GM21526 (cell line): ENCODE measurements at regions not wholly inside any gene's neighbourhood (a gene's known extent, or its start where the extent isn't known, plus 50 kb on each side); places are given as distances from the start of the nearest gene placed in this dataset.
"Not testable (repeated sequence)": the region's sequence is repeated elsewhere in the genome, so short reads cannot be mapped to it uniquely, and the experiment has no call there.

ENCODE experiments used
- ATAC-seq: cut with Tn5 transposase; IDR thresholded peaks from one replicate; pipeline ENCODE4 v1.9.1; 2021; ENCODE audit warnings: moderate library complexity; ENCODE audit not compliant: unreplicated experiment, low FRiP score

DNA sequence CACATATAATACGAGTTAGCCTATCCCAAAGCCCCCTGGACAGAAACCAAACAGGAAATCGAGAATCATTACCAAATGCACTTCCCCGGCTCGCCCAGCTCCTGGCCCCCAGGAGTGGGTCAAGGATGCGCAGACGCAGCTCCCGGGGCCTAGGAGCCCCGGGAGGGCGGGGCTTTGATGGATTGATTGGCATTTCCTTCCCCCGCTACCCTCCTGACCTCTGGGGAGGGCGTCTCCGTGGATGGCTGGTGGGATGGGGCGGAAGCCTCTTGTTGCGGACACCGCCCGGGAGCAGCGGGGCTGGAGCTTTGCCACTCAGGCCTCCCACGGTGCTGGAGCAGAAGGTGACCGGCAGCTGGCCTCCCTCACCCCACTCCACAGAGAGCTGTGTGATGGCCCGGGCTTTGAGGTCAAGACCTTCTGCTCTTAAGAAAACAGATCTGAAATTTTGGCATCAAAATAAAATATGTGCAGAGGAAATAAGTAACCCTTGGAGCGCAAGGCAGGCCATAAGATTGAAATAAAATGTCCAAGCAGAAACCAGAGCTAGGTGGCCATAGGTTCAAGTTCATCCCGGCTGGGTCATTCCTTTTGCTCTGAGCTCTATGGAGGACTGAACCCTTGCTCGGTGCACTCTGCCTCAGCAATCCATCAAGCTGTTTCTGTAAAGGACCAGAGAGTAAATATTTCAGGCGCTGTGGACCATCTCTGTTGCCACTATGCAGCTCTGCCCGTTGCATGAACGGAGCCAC is 262.3 kb downstream of the SOX9 start:
- ATAC-seq: no peak

DNA sequence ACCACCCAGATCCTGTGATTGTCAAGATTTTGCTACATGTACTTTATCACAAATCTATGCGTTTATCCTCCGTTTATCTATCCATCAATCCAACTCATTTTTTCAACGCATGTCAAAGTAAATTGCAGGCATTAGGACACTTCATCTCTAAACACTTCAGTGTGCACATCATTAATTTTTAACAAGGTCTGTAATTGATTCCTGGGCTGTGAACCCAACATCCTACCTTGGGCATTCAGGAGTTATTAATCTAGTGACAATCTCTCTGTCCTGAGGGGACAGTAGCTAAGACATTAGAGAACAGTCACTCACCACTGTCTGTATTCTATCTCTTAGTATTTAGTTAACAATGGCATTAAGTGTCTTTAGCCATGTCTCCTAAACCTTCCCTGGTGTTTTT is 264.7 kb downstream of the SOX9 start:
- no peak for ATAC-seq

GRCh38 chr17:72386173-72386572 is 265.4 kb downstream of the SOX9 start:
- not testable (repeated sequence) for ATAC-seq

GRCh38 chr17:72386619-72387237 is 265.9 kb downstream of the SOX9 start:
- ATAC-seq: no peak

- ATAC-seq: no peak
Observed at GRCh38 chr17:72387487-72387886, 266.7 kb downstream of the SOX9 start.

- no peak for ATAC-seq
Observed at GRCh38 chr17:72387969-72388368, 267.1 kb downstream of the SOX9 start.

GRCh38 chr17:72388765-72389473 is 268.1 kb downstream of the SOX9 start:
- ATAC-seq: no peak

- ATAC-seq: no peak
Observed at GRCh38 chr17:72390675-72391508, 270.1 kb downstream of the SOX9 start.

- no peak for ATAC-seq
Observed at GRCh38 chr17:72392056-72393010, 271.5 kb downstream of the SOX9 start.

- no peak for ATAC-seq
Observed at GRCh38 chr17:72393553-72393952, 272.7 kb downstream of the SOX9 start.

DNA sequence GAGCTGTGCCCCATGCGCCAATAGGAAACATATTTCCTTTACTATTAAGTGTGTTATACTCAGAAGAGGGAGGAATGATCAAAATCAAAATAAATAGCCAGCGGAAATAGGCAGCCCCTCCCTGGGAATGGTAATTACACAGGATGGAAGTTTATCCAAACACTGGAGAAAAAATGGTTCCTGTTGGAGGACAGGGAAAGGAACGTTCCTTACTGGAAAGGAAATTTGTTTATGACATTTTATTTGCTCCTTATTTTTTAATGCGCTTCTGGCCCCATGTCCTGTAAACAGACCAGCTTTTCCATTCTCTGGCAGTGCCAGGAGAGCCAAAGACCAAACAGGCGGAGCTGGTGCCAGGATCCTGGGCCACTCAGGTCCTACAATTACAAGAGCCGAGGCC is 273.7 kb downstream of the SOX9 start:
- ATAC-seq: no peak

- no peak for ATAC-seq
Observed at GRCh38 chr17:72396121-72396520, 275.3 kb downstream of the SOX9 start.

DNA sequence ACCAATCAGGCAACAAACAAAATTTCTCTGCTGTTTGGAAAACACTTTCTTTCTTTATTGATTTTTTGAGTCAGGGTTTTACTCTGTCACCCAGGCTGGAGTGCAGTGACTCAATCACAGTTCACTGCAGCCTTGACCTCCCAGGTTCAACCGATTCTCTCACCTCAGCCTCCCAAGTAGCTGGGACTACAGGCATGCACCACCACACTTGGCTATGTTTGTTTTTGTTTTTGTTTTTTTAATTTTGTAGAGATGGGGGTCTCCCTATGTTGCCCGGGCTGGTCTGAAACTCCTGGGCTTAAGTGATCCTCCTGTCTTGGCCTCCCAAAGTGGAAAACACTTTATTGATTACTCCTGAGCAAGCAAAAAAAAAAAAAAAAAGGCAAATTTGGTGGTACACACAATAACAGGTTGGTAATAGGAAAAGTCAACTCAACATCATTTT is 276.4 kb downstream of the SOX9 start:
- no peak for ATAC-seq

DNA sequence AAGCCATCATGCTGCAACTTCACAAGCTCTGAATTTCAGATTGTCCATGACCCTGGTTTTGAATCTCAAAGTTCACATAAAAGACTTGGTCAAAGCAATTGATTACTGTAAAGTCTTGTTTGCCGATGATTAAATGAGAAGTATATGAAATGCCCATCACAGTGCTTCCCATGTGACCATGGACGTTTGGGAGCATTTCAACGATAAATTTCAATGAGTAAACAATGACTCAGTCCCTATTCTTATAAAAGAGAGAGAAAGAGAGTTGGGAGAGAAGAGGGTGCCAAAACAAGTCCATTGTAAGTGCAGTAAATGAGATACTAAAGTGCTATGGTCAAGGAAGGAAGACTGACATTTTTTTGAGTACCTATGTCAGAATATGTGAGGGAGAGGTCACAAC is 276.9 kb downstream of the SOX9 start:
- no peak for ATAC-seq

DNA sequence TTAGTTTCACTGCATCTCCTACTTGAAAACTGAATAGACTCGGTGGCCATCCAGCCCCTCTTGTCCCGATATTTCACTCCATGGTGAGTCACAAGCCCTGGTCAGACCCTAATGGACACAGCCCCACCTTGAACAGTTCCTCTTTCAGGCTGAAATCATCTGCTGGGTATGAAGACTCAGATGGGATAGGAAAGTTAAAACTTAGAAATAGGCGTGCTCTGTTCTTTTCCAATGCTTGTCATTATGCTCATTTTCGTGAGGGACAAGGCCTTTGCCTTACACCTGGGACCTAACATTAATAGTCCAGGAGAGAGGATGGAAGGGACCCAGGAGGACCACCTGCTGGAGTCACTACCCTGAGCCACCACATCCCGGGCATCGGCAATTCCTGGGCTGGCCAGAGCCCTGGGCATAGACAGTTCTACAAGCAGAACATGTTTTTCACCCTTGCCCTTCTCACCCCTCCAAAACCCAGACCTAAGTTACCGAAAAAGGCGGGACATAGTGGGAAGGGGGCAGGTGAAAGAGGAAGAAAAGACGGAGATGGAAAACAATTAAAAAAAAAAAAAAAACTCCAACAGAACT is 278.3 kb downstream of the SOX9 start:
- ATAC-seq: no peak

GRCh38 chr17:72399608-72400487 is 279.0 kb downstream of the SOX9 start:
- no peak for ATAC-seq

DNA sequence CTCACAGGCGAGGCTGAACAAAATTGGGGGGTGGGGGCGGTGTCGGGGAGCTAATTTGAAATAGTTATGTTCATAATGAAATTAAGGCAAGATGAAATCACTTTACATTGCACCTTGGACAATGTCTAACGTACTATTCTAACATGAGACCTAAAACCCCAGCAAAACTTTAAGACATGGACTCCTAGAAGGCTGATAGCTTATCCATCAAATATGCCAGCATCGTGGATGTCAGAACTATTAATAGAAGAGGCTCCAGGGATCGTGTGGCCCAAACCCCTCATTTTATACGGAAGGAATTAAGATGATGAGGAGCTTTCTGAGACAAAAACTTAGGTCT is 279.6 kb downstream of the SOX9 start:
- ATAC-seq: no peak

- no peak for ATAC-seq
Observed at GRCh38 chr17:72400863-72401262, 280.0 kb downstream of the SOX9 start.
